Stimulated activated CD4-positive, alpha-beta T cell treated with anti-CD3 and anti-CD28 coated beads, Interleukin-4, amount 100 ng/mL, for 48 hours (primary cell): ENCODE measurements at regions not wholly inside any gene's neighbourhood (a gene's known extent, or its start where the extent isn't known, plus 50 kb on each side); places are given as distances from the start of the nearest gene placed in this dataset.

Experiments used
- DNase-seq, 2 donors: peaks; one replicate each; pipeline ENCODE4 v3.0.0-alpha.2; 2020; ENCODE audit warnings: low read depth in 2 of 2

DNA sequence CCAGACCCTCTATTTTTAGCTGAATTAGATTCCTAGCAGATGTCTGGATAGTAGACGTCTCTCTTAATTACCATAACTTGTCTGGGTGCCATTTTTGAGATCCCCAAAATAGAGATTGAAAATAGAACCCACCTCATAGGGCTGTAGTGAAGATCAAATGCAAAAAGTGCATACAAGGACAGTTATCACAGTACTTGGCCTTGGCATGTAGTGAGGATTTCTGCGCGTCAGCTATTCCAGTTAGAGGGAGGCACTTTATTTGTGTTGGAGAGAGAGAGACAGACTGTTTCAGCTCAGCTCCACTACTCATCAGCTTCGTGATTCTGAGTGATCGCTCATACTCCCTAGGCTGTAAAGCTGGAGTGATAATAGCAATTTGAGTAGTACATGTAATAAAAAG lies 59.6 kb upstream of the CDH13 start:
- DNase-seq = no peak

GRCh38 chr16:82563401-82563800 lies 63.4 kb upstream of the CDH13 start:
- DNase-seq = no peak

DNA sequence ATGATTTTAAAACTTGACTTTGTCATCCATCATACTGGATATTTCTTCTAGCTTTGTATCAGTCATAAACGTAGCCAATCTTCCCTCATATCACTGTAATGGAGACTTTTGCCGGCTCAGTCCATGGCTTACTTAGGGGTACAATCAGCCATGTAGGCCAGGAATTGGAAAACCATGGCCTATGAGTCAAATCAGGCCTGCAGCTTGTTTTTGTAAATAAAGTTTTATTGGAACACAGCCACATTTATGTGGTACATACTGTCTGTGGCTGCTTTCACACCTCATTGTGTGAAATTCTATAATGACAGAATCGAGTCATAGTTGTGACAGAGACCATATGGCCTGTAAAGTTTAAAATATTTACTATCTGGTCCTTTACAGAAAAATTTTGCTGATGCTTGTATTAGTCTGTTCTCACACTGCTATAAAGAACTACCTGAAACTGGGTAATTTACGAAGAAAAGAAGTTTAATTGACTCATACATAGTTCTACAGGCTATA lies 64.5 kb upstream of the CDH13 start:
- DNase-seq = no peak

- DNase-seq = no peak
These were observed 65.9 kb upstream of the CDH13 start for GRCh38 chr16:82560805-82561325.

GRCh38 chr16:82544378-82545160 lies 82.2 kb upstream of the CDH13 start:
- DNase-seq = no peak

GRCh38 chr16:82542714-82543113 lies 84.1 kb upstream of the CDH13 start:
- DNase-seq = no peak

DNA sequence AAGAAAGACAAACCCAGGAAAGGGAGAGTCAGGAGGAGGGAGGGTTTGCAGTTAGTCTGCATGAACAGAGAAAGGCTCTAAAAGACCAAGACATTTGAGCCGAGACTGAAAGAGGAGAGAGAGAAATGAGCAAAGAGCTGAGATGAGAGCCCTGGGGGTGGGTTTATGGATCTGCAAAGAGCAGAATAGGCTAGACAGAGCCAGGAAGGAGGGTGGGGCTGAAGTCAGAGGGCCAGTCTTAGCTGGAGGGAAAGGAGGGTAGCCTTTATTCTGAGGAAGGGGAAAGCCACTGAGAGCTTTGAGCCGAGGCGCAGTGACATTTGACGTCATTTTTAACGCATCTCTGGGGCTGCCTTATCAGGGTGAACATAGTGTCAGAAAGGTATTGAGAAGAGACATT lies 85.7 kb upstream of the CDH13 start:
- DNase-seq = no peak

DNA sequence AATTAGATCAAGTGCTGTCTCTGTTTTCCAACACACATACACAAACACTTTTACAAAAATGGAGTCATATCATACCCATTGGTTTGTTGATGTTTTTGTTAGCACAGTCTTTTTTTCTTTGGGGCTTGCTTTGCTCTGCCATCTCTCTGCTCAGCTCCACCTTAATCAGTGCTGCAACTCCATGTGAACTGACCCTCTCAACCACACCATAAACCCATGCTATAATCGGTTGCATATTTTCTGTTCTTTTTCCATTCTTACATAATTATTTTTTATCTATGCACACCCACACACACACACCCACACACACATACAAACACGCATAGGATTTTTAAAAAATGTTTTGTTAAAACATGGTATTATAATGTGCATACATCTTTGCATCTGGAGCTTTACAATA lies 91.0 kb upstream of the CDH13 start:
- DNase-seq = no peak

GRCh38 chr16:82535262-82535661 lies 91.5 kb upstream of the CDH13 start:
- no peak for DNase-seq

- DNase-seq = no peak
These were observed 93.6 kb upstream of the CDH13 start for GRCh38 chr16:82533189-82533588.

DNA sequence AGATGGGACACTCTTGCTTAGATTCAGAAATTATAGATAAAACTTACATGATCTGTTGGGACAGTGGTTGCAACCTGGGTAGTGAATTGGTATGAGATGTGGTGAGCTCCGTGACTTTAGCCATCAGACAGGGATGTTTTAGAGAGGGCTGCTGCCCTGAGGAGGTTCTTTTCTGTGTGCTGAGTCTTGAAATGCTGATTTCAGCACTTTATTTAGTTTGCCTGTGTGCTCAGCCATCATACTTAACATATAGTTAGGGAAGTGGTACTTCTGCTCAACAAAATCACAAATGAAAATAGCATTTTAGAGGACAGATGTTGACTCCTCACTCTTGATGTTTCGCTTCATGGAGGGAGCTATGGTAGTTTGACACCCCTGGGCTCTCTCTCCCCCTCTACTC lies 95.9 kb upstream of the CDH13 start:
- no peak for DNase-seq

DNA sequence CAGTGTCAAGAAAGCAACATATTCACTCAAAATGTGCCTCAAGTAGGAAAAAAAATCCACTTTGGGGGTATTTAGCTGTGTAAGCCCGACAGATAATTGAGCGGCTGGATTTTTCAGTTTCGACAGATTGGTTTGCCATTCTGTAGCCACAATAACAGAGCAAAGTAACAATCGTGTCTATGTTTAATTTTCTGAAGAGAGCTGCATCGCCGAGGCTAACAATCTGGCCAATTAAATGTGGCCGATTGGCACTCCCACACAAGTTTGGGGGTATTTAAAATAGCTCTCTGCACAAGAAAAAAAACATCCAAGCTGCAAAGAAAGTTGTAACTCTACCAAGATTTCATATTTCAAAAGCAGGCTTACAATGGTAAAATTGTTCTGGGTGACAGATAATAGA lies 99.7 kb upstream of the CDH13 start:
- no peak for DNase-seq

DNA sequence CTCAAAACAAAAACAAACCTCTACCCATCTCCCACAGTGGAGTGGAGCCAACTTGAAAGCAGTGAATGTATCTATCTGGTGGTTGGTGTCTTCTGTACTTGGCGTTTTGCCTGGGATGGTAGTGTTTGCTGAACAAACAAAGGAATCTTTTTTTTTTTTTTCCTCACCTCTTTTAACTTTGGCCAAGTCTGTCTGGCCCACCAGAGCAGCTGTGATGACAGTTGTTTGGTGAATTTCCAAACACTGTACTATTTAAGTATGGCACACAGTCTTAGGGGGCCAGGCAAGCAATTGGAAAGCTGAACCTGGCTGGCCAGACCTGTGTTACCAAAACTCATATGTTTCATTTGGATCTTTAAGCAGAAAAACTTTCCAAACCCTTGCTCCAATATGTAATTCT lies 101.8 kb upstream of the CDH13 start:
- DNase-seq = no peak

DNA sequence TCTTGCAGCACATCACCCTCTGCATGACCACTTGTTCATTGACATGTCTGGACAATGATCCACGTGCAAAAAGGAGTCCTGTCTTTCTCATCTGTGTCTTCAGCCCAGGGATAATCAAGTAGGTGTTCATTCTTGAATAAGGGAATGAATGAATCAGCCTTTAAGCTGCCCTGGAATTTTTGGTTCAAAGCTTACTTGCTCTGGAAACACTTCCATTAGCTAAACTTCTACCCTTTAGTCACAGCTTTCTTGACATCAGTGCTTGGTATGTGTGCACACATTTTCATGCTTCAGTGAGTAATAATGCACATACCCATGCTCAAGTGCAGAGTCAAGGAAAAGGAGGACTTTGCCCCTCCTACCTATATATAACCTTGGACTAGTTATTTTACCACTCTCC lies 103.0 kb upstream of the CDH13 start:
- no peak for DNase-seq

DNA sequence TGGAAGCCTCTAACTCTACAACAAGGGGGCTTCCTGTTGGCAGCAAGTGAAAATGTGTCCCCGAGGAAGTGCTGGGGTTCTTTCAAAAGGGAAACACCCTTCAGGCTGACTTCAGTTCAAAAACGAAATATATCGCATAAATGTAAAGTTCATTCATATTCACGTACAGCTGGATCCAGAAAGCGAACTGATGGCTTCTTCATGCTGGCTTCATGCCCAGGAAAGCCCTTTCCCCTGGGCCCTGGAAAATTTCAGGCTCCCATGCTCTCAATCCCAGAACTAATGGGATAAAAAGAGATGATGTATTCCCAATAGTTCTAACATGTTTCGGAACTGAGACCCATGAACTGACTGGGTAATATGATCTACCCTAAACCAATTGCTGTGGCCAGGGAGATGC lies 104.7 kb upstream of the CDH13 start:
- DNase-seq = no peak

DNA sequence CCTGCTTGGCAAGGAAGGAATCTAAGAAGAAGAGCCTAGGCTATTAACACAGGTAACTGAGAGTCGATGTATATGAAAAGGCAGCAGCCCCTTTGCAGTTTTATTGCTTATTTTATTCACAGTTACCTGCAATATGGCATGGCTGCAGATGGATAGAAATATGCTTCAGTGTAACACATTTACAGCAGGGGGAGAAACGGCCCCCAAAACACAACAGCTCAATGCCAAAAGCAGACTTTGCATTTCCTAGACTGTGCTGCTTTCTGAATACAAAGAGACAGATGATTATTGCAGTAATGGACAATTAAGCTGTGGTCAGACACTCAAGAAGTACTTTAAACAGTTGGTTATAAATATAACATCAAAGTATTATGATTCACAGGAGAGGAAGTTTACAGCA lies 108.0 kb upstream of the CDH13 start:
- no peak for DNase-seq

DNA sequence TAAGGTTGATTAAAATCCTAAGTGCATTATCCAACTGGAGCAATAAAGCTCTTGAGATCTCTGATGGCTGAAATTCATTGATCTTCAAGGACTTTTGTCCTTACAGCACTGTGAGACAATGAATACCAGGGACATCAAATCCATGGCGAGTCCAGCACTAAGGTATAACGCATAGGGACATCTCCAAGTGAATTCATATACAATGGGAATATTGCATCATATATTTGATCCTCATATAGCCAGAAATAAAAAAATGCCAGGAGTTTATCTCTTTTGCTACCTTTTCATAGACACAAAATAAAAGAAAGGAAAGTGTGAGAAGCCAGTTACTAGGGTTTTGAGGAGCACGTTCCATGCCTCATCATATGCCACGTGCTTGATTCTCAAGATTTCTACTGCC lies 112.5 kb upstream of the CDH13 start:
- DNase-seq = no peak

GRCh38 chr16:82510789-82511305 lies 115.9 kb upstream of the CDH13 start:
- no peak for DNase-seq

DNA sequence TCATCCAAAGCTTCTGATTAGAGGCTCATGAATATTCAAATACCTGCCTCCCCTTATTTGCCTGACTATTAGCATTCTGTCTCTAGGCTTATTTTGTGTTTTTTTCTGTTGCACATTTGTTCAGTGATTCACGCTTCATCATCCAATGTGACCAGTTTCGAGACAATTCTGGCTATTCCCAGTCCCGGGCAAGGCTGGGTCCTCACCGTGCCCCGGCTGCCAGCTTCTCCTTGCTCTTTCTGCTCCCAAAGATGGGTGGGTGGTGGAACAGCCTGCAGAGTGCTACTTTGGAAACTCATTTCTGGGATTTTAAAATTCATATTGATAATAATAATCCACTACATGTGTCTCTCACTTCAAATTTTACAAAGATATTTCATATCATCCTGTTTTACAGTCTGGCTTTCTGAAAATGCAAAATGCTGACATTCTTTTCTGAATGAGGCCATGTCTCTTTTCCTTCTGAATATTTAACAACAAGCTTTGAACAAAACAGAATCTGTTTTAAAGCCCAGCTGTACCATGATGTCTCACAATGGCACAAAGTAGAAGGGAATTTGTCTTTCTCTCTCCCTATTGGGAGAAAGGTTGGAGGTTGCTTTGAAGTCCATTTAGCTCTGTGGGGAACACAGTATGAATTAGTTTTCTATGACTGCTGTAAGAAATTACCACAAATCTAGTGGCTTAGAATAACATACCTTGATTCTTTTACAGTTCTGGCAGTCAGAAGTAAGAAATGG lies 116.9 kb upstream of the CDH13 start:
- no peak for DNase-seq

DNA sequence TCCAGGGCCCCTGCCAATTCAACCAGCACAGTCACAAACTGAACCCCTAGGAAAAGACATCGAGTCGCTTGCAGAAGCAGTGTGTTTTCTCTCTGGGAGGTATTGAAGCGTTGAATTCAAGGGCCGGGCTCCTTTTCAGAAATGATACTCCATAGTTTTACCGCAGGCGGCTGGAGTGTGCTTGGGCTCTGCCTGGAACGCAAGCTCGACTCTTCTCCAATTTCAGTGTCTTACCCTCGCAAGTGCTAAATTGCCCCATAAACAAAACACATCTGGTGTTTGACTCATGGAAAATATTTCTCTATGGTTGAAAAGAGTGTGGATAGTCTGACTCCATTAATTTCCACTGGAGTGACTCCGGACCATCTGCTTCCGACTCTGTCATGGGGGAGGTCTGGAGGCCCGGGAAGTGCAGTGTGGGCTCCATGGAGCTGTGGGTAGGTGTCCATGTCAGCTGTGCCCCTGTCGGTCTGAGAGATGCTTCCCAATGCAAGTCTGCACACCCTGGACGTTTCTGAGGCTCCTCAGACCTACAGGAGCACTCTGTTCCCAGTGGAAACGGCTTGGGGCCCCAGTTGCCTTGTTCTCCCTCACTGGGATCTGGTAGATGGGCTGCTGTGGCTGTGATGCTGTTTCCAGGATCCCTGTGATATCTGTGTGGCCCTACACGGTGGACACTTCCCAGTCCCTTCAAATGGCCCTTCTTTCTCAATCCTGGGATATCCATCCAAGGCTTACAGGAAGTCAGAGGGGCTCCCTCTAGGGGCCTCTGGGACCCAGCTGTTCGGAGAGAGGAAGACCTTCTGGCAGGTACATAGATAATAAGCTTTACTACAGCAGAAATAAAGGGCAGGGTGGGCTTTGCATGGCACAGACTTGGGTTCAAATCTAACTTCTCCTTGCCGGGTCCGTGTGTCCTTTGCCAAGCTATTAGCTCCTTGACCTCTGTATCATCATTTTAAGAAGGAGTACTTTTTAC lies 119.8 kb upstream of the CDH13 start:
- no peak for DNase-seq

GRCh38 chr16:82504836-82505235 lies 121.9 kb upstream of the CDH13 start:
- DNase-seq = no peak

DNA sequence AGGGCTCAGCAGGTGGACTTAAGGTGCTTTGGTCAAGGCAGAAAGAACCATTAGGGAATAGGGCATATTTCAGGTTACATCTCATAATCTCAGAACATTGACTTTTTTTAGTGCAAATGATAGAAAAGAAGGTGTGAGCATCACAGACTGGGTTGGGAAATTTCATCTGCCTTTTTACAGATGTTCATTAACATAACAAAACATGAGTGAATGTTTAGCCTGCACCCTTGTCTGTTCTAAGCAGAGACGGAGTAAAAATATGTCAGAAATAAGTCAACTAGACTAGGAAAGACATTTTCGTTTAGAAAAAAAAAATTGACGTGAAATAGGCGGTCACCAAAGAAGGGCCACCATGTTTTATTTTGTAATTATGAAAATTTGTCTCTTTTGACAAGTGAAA lies 127.5 kb upstream of the CDH13 start:
- DNase-seq = no peak
